ENCODE measurements at regions not wholly inside any gene's neighbourhood (a gene's known extent, or its start where the extent isn't known, plus 50 kb on each side); places are given as distances from the start of the nearest gene placed in this dataset.
A peak's percentile ranks its signal among the peaks of the same experiment; 100 is the strongest.

DNA sequence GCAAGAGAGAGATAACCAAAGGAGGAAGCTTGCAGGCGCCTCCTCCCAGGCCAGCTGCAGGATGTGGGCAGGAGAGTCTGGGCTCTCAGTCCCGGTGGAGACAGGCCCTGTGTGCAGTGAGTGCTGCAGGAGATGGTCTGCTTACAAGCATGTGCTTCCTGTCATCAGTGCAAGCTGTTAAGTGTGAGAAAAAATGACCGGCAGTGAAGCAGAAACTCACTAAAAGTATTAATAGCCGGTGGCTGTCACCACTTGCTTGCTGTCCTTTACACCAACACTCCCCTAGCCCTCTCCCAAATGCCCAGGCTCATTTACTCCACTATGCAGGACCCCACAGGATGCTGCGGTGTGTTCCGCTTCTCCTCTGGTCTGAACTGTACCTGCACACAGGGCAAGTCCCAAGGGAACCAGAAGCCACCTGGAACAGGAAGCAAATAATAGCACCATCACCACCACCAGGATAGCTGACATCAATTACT, 435.6 kb upstream of the HS6ST1 start:
- Mint-ChIP-seq H3K4me1 (peaks cover 10% of the 10 kb centered on the region), H3K4me3 (no peak overlapping the region), H3K36me3 (no peaks in the 10 kb centered on the region), H3K9me3 (no peaks in the 10 kb centered on the region), H3K27ac (no peak overlapping the region)
- ATAC-seq, result no peak
- DNase-seq (ENCODE audit: low spot score in 2 of 2), result no peak

DNA sequence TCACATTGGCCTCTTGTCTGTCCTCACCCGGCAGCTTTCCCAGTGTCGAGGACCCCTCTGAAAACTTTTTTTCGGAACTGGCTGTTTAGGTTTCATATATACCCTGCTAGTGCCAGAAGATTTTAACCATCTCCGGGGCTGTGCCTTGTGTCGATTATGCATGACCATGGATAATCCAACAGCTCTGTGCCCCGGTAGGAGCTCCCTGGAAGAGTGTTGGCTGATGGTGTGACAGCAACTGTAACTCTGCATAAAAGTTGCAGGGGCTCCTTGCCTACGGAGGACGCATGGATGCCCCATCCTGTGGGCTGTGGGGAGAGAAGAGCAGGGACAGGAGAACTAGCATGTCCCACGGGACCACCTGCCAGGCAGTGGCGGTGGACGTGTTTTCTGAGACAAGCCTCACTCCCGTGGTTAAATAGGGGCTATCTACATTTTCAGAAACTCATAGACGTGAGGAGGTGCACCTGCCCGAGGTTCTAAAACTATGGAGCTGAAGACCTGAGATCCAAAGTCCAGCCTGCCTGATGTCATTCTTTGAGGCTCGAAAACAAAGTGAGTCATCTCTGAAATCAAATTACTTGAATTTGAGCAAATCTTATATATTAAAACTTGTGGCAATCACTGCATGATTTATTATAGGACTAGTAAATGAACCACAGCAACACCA, 437.2 kb upstream of the HS6ST1 start:
- ATAC-seq (no peak), DNase-seq (ENCODE audit: low spot score in 2 of 2) (no peak)
- no peaks in the 10 kb centered on the region for H3K9me3 Mint-ChIP-seq
- H3K4me3 Mint-ChIP-seq, result no peak overlapping the region
- no peak overlapping the region for H3K27ac Mint-ChIP-seq
- H3K4me1 Mint-ChIP-seq, result peaks cover 10% of the 10 kb centered on the region
- no peaks in the 10 kb centered on the region for H3K36me3 Mint-ChIP-seq

GRCh38 chr2:128756365-128756717, 437.7 kb upstream of the HS6ST1 start:
- ATAC-seq (no peak), DNase-seq (ENCODE audit: low spot score in 2 of 2) (peak in 1 of 2 donors; percentile 35)
- H3K9me3 Mint-ChIP-seq, result no peaks in the 10 kb centered on the region
- no peaks in the 10 kb centered on the region for H3K36me3 Mint-ChIP-seq
- H3K4me1 Mint-ChIP-seq, result peaks cover 10% of the 10 kb centered on the region
- H3K4me3 Mint-ChIP-seq, result no peak overlapping the region
- H3K27ac Mint-ChIP-seq, result no peak overlapping the region

GRCh38 chr2:128765811-128766210, 447.1 kb upstream of the HS6ST1 start:
- no peaks in the 10 kb centered on the region for H3K4me1 Mint-ChIP-seq
- DNase-seq (ENCODE audit: low spot score in 2 of 2), result peak in 1 of 2 donors; percentile 20
- H3K27ac Mint-ChIP-seq, result no peak overlapping the region
- H3K9me3 Mint-ChIP-seq, result peaks cover 12% of the 10 kb centered on the region
- H3K36me3 Mint-ChIP-seq, result no peaks in the 10 kb centered on the region
- ATAC-seq, result no peak
- H3K4me3 Mint-ChIP-seq, result no peak overlapping the region

DNA sequence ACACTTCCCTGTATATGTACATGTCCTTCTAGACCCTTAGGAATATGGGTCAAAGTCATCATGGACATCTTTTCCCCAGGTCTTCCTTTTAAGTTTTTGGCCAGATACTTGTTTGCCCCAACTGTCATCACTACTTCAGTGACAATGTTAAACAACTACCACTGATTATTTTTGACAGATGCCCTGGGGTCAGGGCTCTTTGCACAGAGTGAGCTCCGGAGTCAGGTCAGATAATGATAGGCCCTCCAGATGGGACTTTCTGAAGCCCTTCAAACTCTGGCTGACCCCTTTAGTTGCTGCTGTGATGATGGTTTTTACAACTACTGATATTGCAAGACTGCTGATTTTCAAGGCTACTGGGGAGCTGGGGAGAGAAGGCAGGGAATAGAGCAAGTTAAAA, 449.4 kb upstream of the HS6ST1 start:
- no peak overlapping the region for H3K27ac Mint-ChIP-seq
- peaks cover 7% of the 10 kb centered on the region for H3K9me3 Mint-ChIP-seq

DNA sequence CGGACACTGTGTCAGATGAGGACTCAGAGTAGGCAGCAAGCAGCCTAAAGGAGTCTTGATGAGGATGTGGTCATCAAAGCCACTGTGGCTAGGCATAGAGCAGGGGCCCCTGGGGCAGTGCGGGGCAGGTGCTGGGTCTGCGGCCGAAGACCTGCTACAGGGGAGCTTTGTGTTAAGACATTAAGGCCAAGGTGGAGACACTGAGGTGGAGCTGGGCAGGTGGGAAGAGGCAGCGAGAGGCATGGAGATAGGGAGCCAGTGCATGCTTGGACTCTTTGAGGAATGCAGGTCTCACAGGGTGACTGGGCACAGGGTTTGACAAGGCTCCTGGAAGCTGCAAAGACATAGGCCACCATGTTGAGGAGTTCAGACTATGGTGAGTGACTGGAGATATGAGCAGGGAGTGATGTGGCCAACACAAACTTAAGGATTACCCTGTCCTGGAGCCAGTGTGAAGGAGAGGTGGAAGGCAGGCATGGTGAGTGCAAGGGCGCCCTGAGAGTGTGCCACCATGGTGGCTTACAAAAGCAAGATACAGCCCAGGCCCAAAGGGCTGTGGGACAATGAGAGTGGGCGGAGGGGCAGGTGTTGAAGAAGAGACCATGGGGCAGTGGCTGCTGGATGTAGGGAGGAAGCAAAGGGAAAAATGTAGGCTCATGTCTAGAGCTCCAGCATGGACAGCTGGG, 450.9 kb upstream of the HS6ST1 start:
- DNase-seq (ENCODE audit: low spot score in 2 of 2) (no peak), ATAC-seq (peak; percentile 29)
- no peak overlapping the region for H3K27ac Mint-ChIP-seq
- H3K36me3 Mint-ChIP-seq, result no peaks in the 10 kb centered on the region
- peaks cover 2% of the 10 kb centered on the region for H3K9me3 Mint-ChIP-seq
- H3K4me3 Mint-ChIP-seq, result no peak overlapping the region
- no peaks in the 10 kb centered on the region for H3K4me1 Mint-ChIP-seq

More for the DNA sequence above, 449.4 kb upstream of the HS6ST1 start:
- no peak for ATAC-seq
- no peak for DNase-seq (ENCODE audit: low spot score in 2 of 2)
- no peak overlapping the region for H3K4me3 Mint-ChIP-seq
- H3K36me3 Mint-ChIP-seq, result no peaks in the 10 kb centered on the region
- H3K4me1 Mint-ChIP-seq, result no peaks in the 10 kb centered on the region

DNA sequence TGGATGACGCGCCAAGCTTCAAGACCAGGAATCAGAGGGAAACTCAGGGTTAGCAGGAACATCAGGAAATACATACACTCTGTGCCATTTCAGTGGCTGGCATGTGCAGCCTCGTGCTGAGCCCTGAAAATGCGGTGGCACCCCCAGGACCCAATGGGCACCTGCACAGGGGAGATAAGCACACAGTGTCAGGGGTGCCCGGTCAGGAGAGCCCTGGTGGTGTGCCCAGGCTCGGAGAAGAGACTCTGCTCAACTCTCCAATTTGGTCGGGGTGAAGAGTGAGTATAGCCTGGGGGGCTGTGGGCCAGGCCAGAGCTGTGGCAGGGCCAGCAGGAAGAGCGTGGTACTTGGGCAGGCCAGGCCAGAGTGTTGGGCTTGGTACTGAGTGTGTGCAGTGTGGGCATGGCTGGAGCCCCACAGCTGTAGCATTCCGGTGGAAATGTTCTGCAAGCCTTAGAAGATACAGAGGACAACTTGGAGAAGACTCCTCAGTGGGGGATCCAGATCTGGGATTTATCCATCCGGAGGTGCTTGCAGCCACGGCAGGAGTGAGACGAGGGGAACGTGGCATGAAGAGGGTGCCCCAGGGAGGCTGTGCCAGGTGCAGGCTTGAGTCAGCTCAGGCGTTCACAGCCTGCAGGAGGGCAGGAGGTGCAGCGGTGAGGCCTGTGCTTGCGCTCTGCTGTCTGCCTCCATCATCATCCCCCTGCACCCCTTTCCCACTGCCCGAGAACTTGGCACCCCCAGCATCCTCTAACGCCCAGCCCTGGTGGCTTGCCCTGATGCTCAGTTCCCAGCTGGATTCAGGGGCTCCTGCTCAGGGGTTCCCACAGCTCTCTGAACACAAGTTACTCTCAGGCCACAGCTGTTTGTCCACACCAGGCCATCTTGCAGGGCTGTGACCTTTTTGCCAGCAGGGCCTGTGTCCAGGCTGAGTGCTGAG, 451.7 kb upstream of the HS6ST1 start:
- no peak overlapping the region for H3K27ac Mint-ChIP-seq
- no peaks in the 10 kb centered on the region for H3K36me3 Mint-ChIP-seq
- H3K9me3 Mint-ChIP-seq, result no peaks in the 10 kb centered on the region
- no peaks in the 10 kb centered on the region for H3K4me1 Mint-ChIP-seq
- no peak overlapping the region for H3K4me3 Mint-ChIP-seq
- ATAC-seq (peak; percentile 29), DNase-seq (ENCODE audit: low spot score in 2 of 2) (peak in 1 of 2 donors; percentile 36)

DNA sequence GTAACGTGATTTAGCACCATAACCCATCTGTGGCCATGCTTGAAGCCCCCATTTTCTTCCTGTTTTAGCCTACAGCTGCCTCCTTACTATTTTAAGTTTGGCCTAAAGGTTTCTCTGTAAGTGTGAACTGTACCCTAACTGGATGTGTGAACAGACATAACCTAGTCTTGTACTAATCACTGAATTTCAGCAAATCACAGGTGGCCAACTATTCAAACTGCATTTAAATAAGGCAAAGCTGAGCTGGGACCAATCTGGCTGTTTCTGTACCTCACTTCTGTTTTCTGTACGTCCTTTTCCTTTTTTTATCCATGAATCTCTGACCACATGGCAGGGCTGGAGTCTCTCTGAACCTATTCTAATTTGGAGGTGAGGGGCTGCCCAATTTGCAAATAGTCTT, 452.7 kb upstream of the HS6ST1 start:
- DNase-seq (ENCODE audit: low spot score in 2 of 2) (no peak), ATAC-seq (no peak)
- H3K4me1 Mint-ChIP-seq, result no peaks in the 10 kb centered on the region
- H3K36me3 Mint-ChIP-seq, result no peaks in the 10 kb centered on the region
- no peak overlapping the region for H3K27ac Mint-ChIP-seq
- no peak overlapping the region for H3K4me3 Mint-ChIP-seq
- H3K9me3 Mint-ChIP-seq, result no peaks in the 10 kb centered on the region

GRCh38 chr2:128772671-128773070, 454.0 kb upstream of the HS6ST1 start:
- no peaks in the 10 kb centered on the region for H3K4me1 Mint-ChIP-seq
- no peak for ATAC-seq
- H3K36me3 Mint-ChIP-seq, result no peaks in the 10 kb centered on the region
- H3K9me3 Mint-ChIP-seq, result no peaks in the 10 kb centered on the region
- DNase-seq (ENCODE audit: low spot score in 2 of 2), result no peak
- H3K4me3 Mint-ChIP-seq, result no peak overlapping the region
- H3K27ac Mint-ChIP-seq, result no peak overlapping the region

GRCh38 chr2:128773641-128774319, 455.1 kb upstream of the HS6ST1 start:
- no peak overlapping the region for H3K4me3 Mint-ChIP-seq
- ATAC-seq, result no peak
- no peak overlapping the region for H3K27ac Mint-ChIP-seq
- H3K36me3 Mint-ChIP-seq, result no peaks in the 10 kb centered on the region
- H3K4me1 Mint-ChIP-seq, result no peaks in the 10 kb centered on the region
- no peaks in the 10 kb centered on the region for H3K9me3 Mint-ChIP-seq
- DNase-seq (ENCODE audit: low spot score in 2 of 2), result no peak

- Mint-ChIP-seq H3K27ac (no peak overlapping the region), H3K4me3 (no peak overlapping the region), H3K36me3 (no peaks in the 10 kb centered on the region), H3K9me3 (no peaks in the 10 kb centered on the region), H3K4me1 (no peaks in the 10 kb centered on the region)
- ATAC-seq (no peak), DNase-seq (ENCODE audit: low spot score in 2 of 2) (no peak)
Observed at GRCh38 chr2:128774320-128775216, 455.9 kb upstream of the HS6ST1 start.

GRCh38 chr2:128775217-128775913, 456.7 kb upstream of the HS6ST1 start:
- Mint-ChIP-seq H3K36me3 (no peaks in the 10 kb centered on the region), H3K27ac (no peak overlapping the region), H3K9me3 (no peaks in the 10 kb centered on the region), H3K4me1 (no peaks in the 10 kb centered on the region), H3K4me3 (no peak overlapping the region)
- DNase-seq (ENCODE audit: low spot score in 2 of 2), result no peak
- ATAC-seq, result no peak

- Mint-ChIP-seq H3K4me3 (no peak overlapping the region), H3K36me3 (no peaks in the 10 kb centered on the region), H3K9me3 (no peaks in the 10 kb centered on the region), H3K27ac (no peak overlapping the region), H3K4me1 (no peaks in the 10 kb centered on the region)
- ATAC-seq, result no peak
- no peak for DNase-seq (ENCODE audit: low spot score in 2 of 2)
Observed at GRCh38 chr2:128775914-128776285, 457.2 kb upstream of the HS6ST1 start.

Measured in stimulated activated effector memory CD8-positive, alpha-beta T cell treated with anti-CD3 and anti-CD28 coated beads, Interleukin-12 subunit alpha, Interleukin-12 subunit beta, amount 100 ng/mL, for 72 hours (primary cell).